ENCODE measurements at regions not wholly inside any gene's neighbourhood (a gene's known extent, or its start where the extent isn't known, plus 50 kb on each side); places are given as distances from the start of the nearest gene placed in this dataset.

- DNase-seq, result no peak
- Histone ChIP-seq H3K9me2 (no peaks in the 10 kb centered on the region), H4K20me1 (ENCODE audit: insufficient read depth) (no peaks in the 10 kb centered on the region), H3K79me2 (ENCODE audit: insufficient read depth) (no peaks in the 10 kb centered on the region), H3K9ac (no peak overlapping the region), H3F3A (replicated peaks; ENCODE audit: insufficient read depth) (no peaks in the 10 kb centered on the region), H3K36me3 (replicated peaks in 1 of 2; ENCODE audit: control insufficient read depth in 1 of 2, insufficient read depth in 2 of 2, low read length in 1 of 2) (no peaks in the 10 kb centered on the region), H3K27ac (ENCODE audit: low read depth in 2 of 2, low read length in 1 of 2) (no peak overlapping the region), H3K4me3 (ENCODE audit: low read depth in 2 of 2, low read length in 1 of 2) (no peak overlapping the region), H3K4me2 (no peak overlapping the region), H2AFZ (ENCODE audit: low read depth) (no peak overlapping the region), H3K27me3 (ENCODE audit: insufficient read depth) (no peaks in the 10 kb centered on the region), H3K9me3 (no peaks in the 10 kb centered on the region), H3K4me1 (ENCODE audit: control insufficient read depth in 1 of 2, insufficient read depth in 2 of 2, low read depth in 1 of 2, low read length in 1 of 2) (no peaks in the 10 kb centered on the region; a peak in 1 of 4 replicates)
- ChIA-PET POLR2A (no interaction called here), CTCF (interaction anchor here (0.8 kb wide), 1 partner anchor 32 kb away, joined by 3 read pairs; no protein-coding TSS in a partner anchor)
- TF ChIP-seq USF1 (IDR thresholded peaks at IDR 0.05; ENCODE audit: borderline replicate concordance, low read depth) (no peak), MXI1 (IDR thresholded peaks at IDR 0.05; ENCODE audit: low read depth, low read length) (no peak)
- 8% methylated on average over 1 of the region's 1 CpG for WGBS (ENCODE audit: low lambda C conversion rate)
Measured at GRCh38 chr5:99000876-99001275, 72.1 kb upstream of the CHD1 start.

DNA sequence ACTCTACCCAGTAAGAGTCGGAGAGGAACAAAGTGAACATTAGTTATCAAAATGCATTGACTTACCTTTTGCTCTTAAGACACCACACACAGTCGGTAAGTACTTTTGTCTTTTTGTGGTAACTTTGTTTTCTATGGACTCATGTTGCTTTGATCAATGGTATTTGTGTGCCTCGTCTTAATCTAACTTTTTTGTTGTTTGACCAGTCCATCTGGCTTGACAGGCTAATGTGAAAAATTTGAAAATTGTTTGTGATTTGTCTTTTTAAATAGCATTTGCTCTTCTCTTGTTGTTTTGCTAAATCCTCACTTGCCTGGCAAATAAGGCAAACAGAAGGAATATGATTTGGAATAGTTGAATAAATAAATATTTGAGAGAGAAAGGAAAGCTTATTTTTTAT is 71.4 kb upstream of the CHD1 start:
- Histone ChIP-seq H3K4me3 (ENCODE audit: low read depth in 2 of 2, low read length in 1 of 2) (no peak overlapping the region), H2AFZ (ENCODE audit: low read depth) (no peak overlapping the region), H3K9ac (no peak overlapping the region), H3K27ac (ENCODE audit: low read depth in 2 of 2, low read length in 1 of 2) (no peak overlapping the region), H3K9me2 (no peaks in the 10 kb centered on the region), H3K4me1 (ENCODE audit: control insufficient read depth in 1 of 2, insufficient read depth in 2 of 2, low read depth in 1 of 2, low read length in 1 of 2) (no peaks in the 10 kb centered on the region), H3K4me2 (no peak overlapping the region), H3K27me3 (ENCODE audit: insufficient read depth) (no peaks in the 10 kb centered on the region), H3K9me3 (no peaks in the 10 kb centered on the region), H3F3A (replicated peaks; ENCODE audit: insufficient read depth) (no peaks in the 10 kb centered on the region), H3K36me3 (replicated peaks in 1 of 2; ENCODE audit: control insufficient read depth in 1 of 2, insufficient read depth in 2 of 2, low read length in 1 of 2) (no peaks in the 10 kb centered on the region), H3K79me2 (ENCODE audit: insufficient read depth) (no peaks in the 10 kb centered on the region), H4K20me1 (ENCODE audit: insufficient read depth) (no peaks in the 10 kb centered on the region)
- POLR2A ChIA-PET, result no interaction called here
- no peak for DNase-seq
- CTCF ChIA-PET, result interaction anchor here (0.8 kb wide), 1 partner anchor 32 kb away, joined by 3 read pairs; no protein-coding TSS in a partner anchor
- WGBS (ENCODE audit: low lambda C conversion rate), result 79% methylated on average over 3 of the region's 3 CpGs
- no peak for TF ChIP-seq NRF1 (IDR thresholded peaks at IDR 0.05; ENCODE audit: low read depth, low read length)
- no peak for TF ChIP-seq POLR2AphosphoS5 (IDR thresholded peaks at IDR 0.05; ENCODE audit: low read depth, low read length)
- TF ChIP-seq YY1 (IDR thresholded peaks at IDR 0.05; ENCODE audit: low read depth), result no peak
- TF ChIP-seq FOXJ3 (CRISPR knock-in tag; IDR thresholded peaks at IDR 0.05), result no peak
- TF ChIP-seq RXRA (IDR thresholded peaks at IDR 0.05; ENCODE audit: borderline replicate concordance, low read depth), result no peak
- TF ChIP-seq MXI1 (IDR thresholded peaks at IDR 0.05; ENCODE audit: low read depth, low read length), result no peak
- TF ChIP-seq TEAD4 (IDR thresholded peaks at IDR 0.05; ENCODE audit: borderline replicate concordance, insufficient read depth), result no peak
- TF ChIP-seq, protein P1, sequence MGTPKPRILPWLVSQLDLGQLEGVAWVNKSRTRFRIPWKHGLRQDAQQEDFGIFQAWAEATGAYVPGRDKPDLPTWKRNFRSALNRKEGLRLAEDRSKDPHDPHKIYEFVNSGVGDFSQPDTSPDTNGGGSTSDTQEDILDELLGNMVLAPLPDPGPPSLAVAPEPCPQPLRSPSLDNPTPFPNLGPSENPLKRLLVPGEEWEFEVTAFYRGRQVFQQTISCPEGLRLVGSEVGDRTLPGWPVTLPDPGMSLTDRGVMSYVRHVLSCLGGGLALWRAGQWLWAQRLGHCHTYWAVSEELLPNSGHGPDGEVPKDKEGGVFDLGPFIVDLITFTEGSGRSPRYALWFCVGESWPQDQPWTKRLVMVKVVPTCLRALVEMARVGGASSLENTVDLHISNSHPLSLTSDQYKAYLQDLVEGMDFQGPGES (IDR thresholded peaks at IDR 0.05; ENCODE audit: low read depth, low read length), result no peak
- no peak for TF ChIP-seq SIN3A (IDR thresholded peaks at IDR 0.05; ENCODE audit: borderline replicate concordance, low read depth, low read length)
- no peak for TF ChIP-seq USF2 (IDR thresholded peaks at IDR 0.05; ENCODE audit: borderline replicate concordance, low read depth, low read length)
- TF ChIP-seq REST (IDR thresholded peaks at IDR 0.05; ENCODE audit: low read depth, low read length), result no peak
- no peak for TF ChIP-seq GATA2 (CRISPR knock-in tag; IDR thresholded peaks at IDR 0.05)
- no peak for TF ChIP-seq RCOR1 (IDR thresholded peaks at IDR 0.05; ENCODE audit: low read length)
- TF ChIP-seq, protein P2, sequence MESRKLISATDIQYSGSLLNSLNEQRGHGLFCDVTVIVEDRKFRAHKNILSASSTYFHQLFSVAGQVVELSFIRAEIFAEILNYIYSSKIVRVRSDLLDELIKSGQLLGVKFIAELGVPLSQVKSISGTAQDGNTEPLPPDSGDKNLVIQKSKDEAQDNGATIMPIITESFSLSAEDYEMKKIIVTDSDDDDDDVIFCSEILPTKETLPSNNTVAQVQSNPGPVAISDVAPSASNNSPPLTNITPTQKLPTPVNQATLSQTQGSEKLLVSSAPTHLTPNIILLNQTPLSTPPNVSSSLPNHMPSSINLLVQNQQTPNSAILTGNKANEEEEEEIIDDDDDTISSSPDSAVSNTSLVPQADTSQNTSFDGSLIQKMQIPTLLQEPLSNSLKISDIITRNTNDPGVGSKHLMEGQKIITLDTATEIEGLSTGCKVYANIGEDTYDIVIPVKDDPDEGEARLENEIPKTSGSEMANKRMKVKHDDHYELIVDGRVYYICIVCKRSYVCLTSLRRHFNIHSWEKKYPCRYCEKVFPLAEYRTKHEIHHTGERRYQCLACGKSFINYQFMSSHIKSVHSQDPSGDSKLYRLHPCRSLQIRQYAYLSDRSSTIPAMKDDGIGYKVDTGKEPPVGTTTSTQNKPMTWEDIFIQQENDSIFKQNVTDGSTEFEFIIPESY (IDR thresholded peaks at IDR 0.05; ENCODE audit: borderline replicate concordance, low read depth), result no peak
- no peak for TF ChIP-seq RAD21 (IDR thresholded peaks at IDR 0.05; ENCODE audit: low read length)
- no peak for TF ChIP-seq MEF2A (IDR thresholded peaks at IDR 0.05; ENCODE audit: borderline replicate concordance, low read depth)
- TF ChIP-seq EZH2phosphoT487 (IDR thresholded peaks at IDR 0.05; ENCODE audit: borderline replicate concordance, low read depth), result no peak
- TF ChIP-seq CHD2 (IDR thresholded peaks at IDR 0.05; ENCODE audit: low read length, partially characterized antibody), result no peak

All from SK-N-SH (cell line).